Kidney (tissue), 13 donors: ENCODE measurements at regions not wholly inside any gene's neighbourhood (a gene's known extent, or its start where the extent isn't known, plus 50 kb on each side); places are given as distances from the start of the nearest gene placed in this dataset.

Experiments used
- DNase-seq, 5 donors: peaks; one replicate each; pipeline ENCODE4 v3.0.0-alpha.2; 2013 to 2020
- FAIRE-seq: peaks from 2 replicates; lab custom pipeline; 2012; peaks lifted over from hg19 to GRCh38; lab: Jason Lieb, UNC
- H3K27ac ChIP-seq, 2 donors: one replicate each; pipeline ENCODE4 v1.7.0; 2013; ENCODE audit warnings: low read depth in 2 of 2, low read length in 2 of 2, inconsistent platforms in 1 of 2
- H3K27me3 ChIP-seq: one replicate; pipeline ENCODE4 v1.7.1; 2013; ENCODE audit warnings: low read length, inconsistent platforms; ENCODE audit not compliant: control insufficient read depth, insufficient read depth
- H3K36me3 ChIP-seq, 3 donors: one replicate each; pipeline versions ENCODE4 v1.7.0 to v1.7.1; 2013; ENCODE audit warnings: low read length in 3 of 3, control low read depth in 1 of 3, inconsistent platforms in 1 of 3; ENCODE audit not compliant: insufficient read depth in 3 of 3, control insufficient read depth in 2 of 3
- H3K4me1 ChIP-seq, 3 donors: one replicate each; pipeline versions ENCODE4 v1.7.0 to v1.7.1; 2013; ENCODE audit warnings: low read length in 3 of 3, inconsistent platforms in 1 of 3, low read depth in 1 of 3; ENCODE audit not compliant: control insufficient read depth in 2 of 3, insufficient read depth in 2 of 3
- H3K4me3 ChIP-seq, 3 donors: one replicate each; pipeline versions ENCODE4 v1.7.0 to v1.8.1; 2013; ENCODE audit warnings: low read length in 3 of 3, control low read depth in 1 of 3, inconsistent platforms in 1 of 3
- H3K9ac ChIP-seq, 3 donors: one replicate each; pipeline versions ENCODE4 v1.7.0 to v1.7.1; 2013; ENCODE audit warnings: low read length in 3 of 3, control low read depth in 1 of 3, inconsistent platforms in 1 of 3
- H3K9me3 ChIP-seq, 3 donors: one replicate each; pipeline versions ENCODE4 v1.7.0 to v1.7.1; 2013; ENCODE audit warnings: low read length in 3 of 3, control low read depth in 1 of 3, inconsistent platforms in 1 of 3; ENCODE audit not compliant: control insufficient read depth in 2 of 3, insufficient read depth in 1 of 3
- CTCF ChIP-seq: IDR thresholded peaks from 3 replicates; pipeline ENCODE4 v1.5.1; 2012; ENCODE audit warnings: mild to moderate bottlenecking, moderate library complexity, borderline replicate concordance; ENCODE audit not compliant: insufficient read depth; ENCODE audit errors: extremely low read depth
- intact Hi-C: fragments of 100-400 bp; cut with DNase I; formaldehyde crosslinking; loops from one replicate; pipeline ENCODE4 v1.11.1; 2022
- donor health status: control.
- donor health status: control.
- donor health status: control.
- donor health status: control.
- donor health status: control.
- donor health status: DM: yes; HTN: yes; CAD: no.
- donor health status: Normal renal cell carcinoma (clear cell type).

GRCh38 chr13:50577806-50578205, 265.7 kb downstream of the DLEU7 start:
- H3K36me3 ChIP-seq, result no peaks in the 10 kb centered on the region
- intact Hi-C loops, result no loop called here
- FAIRE-seq, result no peak
- DNase-seq, result no peak
- no peak overlapping the region for H3K27ac ChIP-seq
- no peaks in the 10 kb centered on the region for H3K27me3 ChIP-seq
- peaks cover 0 to 4% (median 4%) of the 10 kb centered on the region in 3 donors for H3K4me1 ChIP-seq
- no peak overlapping the region for H3K4me3 ChIP-seq
- H3K9ac ChIP-seq, result no peak overlapping the region
- no peaks in the 10 kb centered on the region for H3K9me3 ChIP-seq
- no peak for TF ChIP-seq CTCF

- Histone ChIP-seq H3K27me3 (no peaks in the 10 kb centered on the region), H3K9ac (no peak overlapping the region), H3K9me3 (no peaks in the 10 kb centered on the region), H3K4me3 (no peak overlapping the region), H3K27ac (no peak overlapping the region), H3K36me3 (no peaks in the 10 kb centered on the region), H3K4me1 (no peaks in the 10 kb centered on the region)
- intact Hi-C loops, result no loop called here
- peak in 1 of 5 donors; percentile 57 for DNase-seq
- TF ChIP-seq CTCF, result no peak
- FAIRE-seq, result no peak
Observed at GRCh38 chr13:50580684-50581305, 262.7 kb downstream of the DLEU7 start.

GRCh38 chr13:50581586-50582196, 261.8 kb downstream of the DLEU7 start:
- intact Hi-C loops, result no loop called here
- no peak for TF ChIP-seq CTCF
- Histone ChIP-seq H3K4me1 (no peaks in the 10 kb centered on the region), H3K27ac (no peak overlapping the region), H3K9ac (no peak overlapping the region), H3K9me3 (no peaks in the 10 kb centered on the region), H3K36me3 (no peaks in the 10 kb centered on the region), H3K4me3 (no peak overlapping the region), H3K27me3 (no peaks in the 10 kb centered on the region)
- peak in 1 of 5 donors; percentile 63 for DNase-seq
- no peak for FAIRE-seq
